Left lung (tissue), 4 donors: ENCODE measurements at regions not wholly inside any gene's neighbourhood (a gene's known extent, or its start where the extent isn't known, plus 50 kb on each side); places are given as distances from the start of the nearest gene placed in this dataset.

ENCODE experiments used
- ATAC-seq: fragments of 200-7000 bp; cut with Tn5 transposase; one replicate; pipeline ENCODE4 v1.9.1; 2020; ENCODE audit warnings: moderate library complexity
- DNase-seq, 4 donors: peaks; one replicate each; pipeline ENCODE4 v3.0.0-alpha.2; 2013 to 2020
- H3K27ac ChIP-seq, 2 donors: fragments of 200-600 bp; sonication (generic) in 1 of 2; one replicate each; pipeline versions ENCODE4 v1.5.0 to v1.8.0; 2020 to 2021
- H3K27me3 ChIP-seq, 2 donors: fragments of 200-600 bp; sonication (generic) in 1 of 2; one replicate each; pipeline versions ENCODE4 v1.5.0 to v1.8.0; 2020 to 2021
- H3K36me3 ChIP-seq, 2 donors: fragments of 200-600 bp; sonication (generic) in 1 of 2; one replicate each; pipeline versions ENCODE4 v1.5.0 to v1.8.0; 2020 to 2021
- H3K4me1 ChIP-seq, 2 donors: fragments of 200-600 bp; one replicate each; pipeline ENCODE4 v1.8.0; 2021
- H3K4me3 ChIP-seq, 2 donors: fragments of 200-600 bp; sonication (generic) in 1 of 2; one replicate each; pipeline versions ENCODE4 v1.5.0 to v1.8.0; 2020 to 2021; ENCODE audit warnings: mild to moderate bottlenecking in 1 of 2
- H3K9me3 ChIP-seq, 2 donors: fragments of 200-600 bp; sonication (generic) in 1 of 2; one replicate each; pipeline versions ENCODE4 v1.5.0 to v1.8.0; 2020 to 2021
- CTCF ChIP-seq, 2 donors: fragments of 200-600 bp; sonication (generic) in 1 of 2; IDR thresholded peaks; one replicate each; pipeline versions ENCODE4 v1.5.0 to v1.8.0; 2021; ENCODE audit warnings: antibody characterized with exemption in 2 of 2
- intact Hi-C, 2 donors: fragments of 100-400 bp; cut with DNase I; formaldehyde crosslinking; loops; one replicate each; pipeline versions ENCODE4 v1.11.2 to v1.14.2; 2022
- donor health status: DM: no; HTN: yes; CAD: no.
- donor health status: DM: no; HTN: no; CAD: no.

GRCh38 chr2:234143896-234144295 is 93.4 kb downstream of the SPP2 start:
- Histone ChIP-seq H3K4me3 (no peak overlapping the region), H3K9me3 (no peaks in the 10 kb centered on the region), H3K4me1 (no peaks in the 10 kb centered on the region), H3K27ac (no peak overlapping the region), H3K36me3 (no peaks in the 10 kb centered on the region), H3K27me3 (no peaks in the 10 kb centered on the region)
- intact Hi-C loops, result no loop called here
- no peak for ATAC-seq
- no peak for DNase-seq
- no peak for TF ChIP-seq CTCF (IDR thresholded peaks at IDR 0.05)

GRCh38 chr2:234142530-234142929 is 92.0 kb downstream of the SPP2 start:
- H3K4me3 ChIP-seq, result no peak overlapping the region
- DNase-seq (no peak), ATAC-seq (peak; percentile 64)
- H3K27ac ChIP-seq, result no peak overlapping the region
- H3K36me3 ChIP-seq, result no peaks in the 10 kb centered on the region
- no peaks in the 10 kb centered on the region for H3K27me3 ChIP-seq
- no peaks in the 10 kb centered on the region for H3K4me1 ChIP-seq
- no peak for TF ChIP-seq CTCF (IDR thresholded peaks at IDR 0.05)
- intact Hi-C loops, result no loop called here
- no peaks in the 10 kb centered on the region for H3K9me3 ChIP-seq

GRCh38 chr2:234139755-234140154 is 89.3 kb downstream of the SPP2 start:
- no peak overlapping the region for H3K4me3 ChIP-seq
- intact Hi-C loops, result loop anchor here in 1 of 2 donors (5.0 kb wide), 1 partner anchor 363 kb away; no protein-coding TSS in a partner anchor
- no peak for ATAC-seq

GRCh38 chr2:234138836-234139235 is 88.3 kb downstream of the SPP2 start:
- Histone ChIP-seq H3K4me3 (no peak overlapping the region), H3K36me3 (no peaks in the 10 kb centered on the region), H3K27me3 (peaks cover 0 to 5% of the 10 kb centered on the region in 2 donors), H3K27ac (no peak overlapping the region), H3K9me3 (no peaks in the 10 kb centered on the region), H3K4me1 (peaks cover 0 to 8% of the 10 kb centered on the region in 2 donors)
- ATAC-seq (no peak), DNase-seq (no peak)
- no peak for TF ChIP-seq CTCF (IDR thresholded peaks at IDR 0.05)
- intact Hi-C loops, result loop anchor here in 1 of 2 donors (5.0 kb wide), 1 partner anchor 363 kb away; no protein-coding TSS in a partner anchor

More at GRCh38 chr2:234139755-234140154, 89.3 kb downstream of the SPP2 start:
- H3K27me3 ChIP-seq, result peaks cover 0 to 4% of the 10 kb centered on the region in 2 donors
- H3K9me3 ChIP-seq, result no peaks in the 10 kb centered on the region
- peaks cover 0 to 8% of the 10 kb centered on the region in 2 donors for H3K4me1 ChIP-seq
- DNase-seq, result no peak
- H3K27ac ChIP-seq, result no peak overlapping the region
- H3K36me3 ChIP-seq, result no peaks in the 10 kb centered on the region
- TF ChIP-seq CTCF (IDR thresholded peaks at IDR 0.05), result no peak

GRCh38 chr2:234137400-234138014 is 87.0 kb downstream of the SPP2 start:
- Histone ChIP-seq H3K36me3 (no peaks in the 10 kb centered on the region), H3K4me3 (no peak overlapping the region), H3K27ac (no peak overlapping the region), H3K27me3 (peaks cover 0 to 5% of the 10 kb centered on the region in 2 donors), H3K9me3 (no peaks in the 10 kb centered on the region), H3K4me1 (peaks cover 0 to 8% of the 10 kb centered on the region in 2 donors)
- intact Hi-C loops, result loop anchor here in 1 of 2 donors (5.0 kb wide), 1 partner anchor 365 kb away; no protein-coding TSS in a partner anchor
- no peak for TF ChIP-seq CTCF (IDR thresholded peaks at IDR 0.05)
- DNase-seq (no peak), ATAC-seq (peak; percentile 65)
